ENCODE measurements at regions not wholly inside any gene's neighbourhood (a gene's known extent, or its start where the extent isn't known, plus 50 kb on each side); places are given as distances from the start of the nearest gene placed in this dataset.
"Not testable (repeated sequence)": the region's sequence is repeated elsewhere in the genome, so short reads cannot be mapped to it uniquely, and the experiment has no call there.

GRCh38 chr7:89616829-89617228 is 537.4 kb upstream of the STEAP1 start:
- not testable (repeated sequence) for H3K36me3 ChIP-seq (ENCODE audit: control insufficient read depth, insufficient read depth, low read length); H3K4me3 ChIP-seq (ENCODE audit: low read depth, low read length); H3K4me1 ChIP-seq (ENCODE audit: control insufficient read depth, insufficient read depth, low read length); H3K27me3 ChIP-seq (ENCODE audit: control insufficient read depth, insufficient read depth, low read length); H3K27ac ChIP-seq (ENCODE audit: low read depth, low read length); H3K9me3 ChIP-seq (ENCODE audit: control insufficient read depth, insufficient read depth, low read length); H3K9ac ChIP-seq (ENCODE audit: low read depth, low read length)

GRCh38 chr7:89618274-89618673 is 536.0 kb upstream of the STEAP1 start:
- Histone ChIP-seq H3K36me3 (ENCODE audit: control insufficient read depth, insufficient read depth, low read length) (no peaks in the 10 kb centered on the region), H3K9me3 (ENCODE audit: control insufficient read depth, insufficient read depth, low read length) (no peaks in the 10 kb centered on the region), H3K27ac (ENCODE audit: low read depth, low read length) (no peak overlapping the region), H3K27me3 (ENCODE audit: control insufficient read depth, insufficient read depth, low read length) (no peaks in the 10 kb centered on the region), H3K4me3 (ENCODE audit: low read depth, low read length) (no peak overlapping the region), H3K9ac (ENCODE audit: low read depth, low read length) (no peak overlapping the region), H3K4me1 (ENCODE audit: control insufficient read depth, insufficient read depth, low read length) (no peaks in the 10 kb centered on the region)

- no peaks in the 10 kb centered on the region for H3K36me3 ChIP-seq (ENCODE audit: control insufficient read depth, insufficient read depth, low read length)
- H3K27ac ChIP-seq (ENCODE audit: low read depth, low read length): no peak overlapping the region
- no peak overlapping the region for H3K9ac ChIP-seq (ENCODE audit: low read depth, low read length)
- no peaks in the 10 kb centered on the region for H3K4me1 ChIP-seq (ENCODE audit: control insufficient read depth, insufficient read depth, low read length)
- no peak overlapping the region for H3K4me3 ChIP-seq (ENCODE audit: low read depth, low read length)
- no peaks in the 10 kb centered on the region; the same call in 1 of the 2 replicates for H3K9me3 ChIP-seq (ENCODE audit: control insufficient read depth, insufficient read depth, low read length)
- H3K27me3 ChIP-seq (ENCODE audit: control insufficient read depth, insufficient read depth, low read length): no peaks in the 10 kb centered on the region
Measured at GRCh38 chr7:89621925-89622641, 532.2 kb upstream of the STEAP1 start.

GRCh38 chr7:89623018-89623672 is 531.1 kb upstream of the STEAP1 start:
- no peaks in the 10 kb centered on the region for H3K4me1 ChIP-seq (ENCODE audit: control insufficient read depth, insufficient read depth, low read length)
- no peak overlapping the region for H3K4me3 ChIP-seq (ENCODE audit: low read depth, low read length)
- H3K9me3 ChIP-seq (ENCODE audit: control insufficient read depth, insufficient read depth, low read length): no peaks in the 10 kb centered on the region; the same call in 1 of the 2 replicates
- no peaks in the 10 kb centered on the region for H3K27me3 ChIP-seq (ENCODE audit: control insufficient read depth, insufficient read depth, low read length)
- no peak overlapping the region for H3K9ac ChIP-seq (ENCODE audit: low read depth, low read length)
- no peaks in the 10 kb centered on the region for H3K36me3 ChIP-seq (ENCODE audit: control insufficient read depth, insufficient read depth, low read length)
- H3K27ac ChIP-seq (ENCODE audit: low read depth, low read length): no peak overlapping the region

- H3K4me1 ChIP-seq (ENCODE audit: control insufficient read depth, insufficient read depth, low read length); H3K36me3 ChIP-seq (ENCODE audit: control insufficient read depth, insufficient read depth, low read length); H3K27me3 ChIP-seq (ENCODE audit: control insufficient read depth, insufficient read depth, low read length); H3K9me3 ChIP-seq (ENCODE audit: control insufficient read depth, insufficient read depth, low read length); H3K9ac ChIP-seq (ENCODE audit: low read depth, low read length); H3K4me3 ChIP-seq (ENCODE audit: low read depth, low read length); H3K27ac ChIP-seq (ENCODE audit: low read depth, low read length): not testable (repeated sequence)
Measured at GRCh38 chr7:89624155-89624554, 530.1 kb upstream of the STEAP1 start.

- no peaks in the 10 kb centered on the region for H3K9me3 ChIP-seq (ENCODE audit: control insufficient read depth, insufficient read depth, low read length)
- no peaks in the 10 kb centered on the region for H3K36me3 ChIP-seq (ENCODE audit: control insufficient read depth, insufficient read depth, low read length)
- no peak overlapping the region for H3K4me3 ChIP-seq (ENCODE audit: low read depth, low read length)
- no peak overlapping the region for H3K27ac ChIP-seq (ENCODE audit: low read depth, low read length)
- no peak overlapping the region for H3K9ac ChIP-seq (ENCODE audit: low read depth, low read length)
- H3K4me1 ChIP-seq (ENCODE audit: control insufficient read depth, insufficient read depth, low read length): no peaks in the 10 kb centered on the region
- no peaks in the 10 kb centered on the region for H3K27me3 ChIP-seq (ENCODE audit: control insufficient read depth, insufficient read depth, low read length)
Measured at GRCh38 chr7:89648509-89648908, 505.8 kb upstream of the STEAP1 start.

GRCh38 chr7:89655946-89656345 is 498.3 kb upstream of the STEAP1 start:
- Histone ChIP-seq H3K4me3 (ENCODE audit: low read depth, low read length) (no peak overlapping the region), H3K4me1 (ENCODE audit: control insufficient read depth, insufficient read depth, low read length) (no peaks in the 10 kb centered on the region), H3K9ac (ENCODE audit: low read depth, low read length) (no peak overlapping the region), H3K9me3 (ENCODE audit: control insufficient read depth, insufficient read depth, low read length) (no peaks in the 10 kb centered on the region), H3K36me3 (ENCODE audit: control insufficient read depth, insufficient read depth, low read length) (no peaks in the 10 kb centered on the region), H3K27me3 (ENCODE audit: control insufficient read depth, insufficient read depth, low read length) (no peaks in the 10 kb centered on the region), H3K27ac (ENCODE audit: low read depth, low read length) (no peak overlapping the region)

GRCh38 chr7:89661876-89662275 is 492.4 kb upstream of the STEAP1 start:
- no peak overlapping the region for H3K4me3 ChIP-seq (ENCODE audit: low read depth, low read length)
- no peaks in the 10 kb centered on the region for H3K36me3 ChIP-seq (ENCODE audit: control insufficient read depth, insufficient read depth, low read length)
- no peaks in the 10 kb centered on the region for H3K27me3 ChIP-seq (ENCODE audit: control insufficient read depth, insufficient read depth, low read length)
- no peak overlapping the region for H3K9ac ChIP-seq (ENCODE audit: low read depth, low read length)
- no peaks in the 10 kb centered on the region for H3K9me3 ChIP-seq (ENCODE audit: control insufficient read depth, insufficient read depth, low read length)
- H3K27ac ChIP-seq (ENCODE audit: low read depth, low read length): no peak overlapping the region
- H3K4me1 ChIP-seq (ENCODE audit: control insufficient read depth, insufficient read depth, low read length): no peaks in the 10 kb centered on the region

GRCh38 chr7:89666136-89666835 is 488.0 kb upstream of the STEAP1 start:
- Histone ChIP-seq H3K4me1 (ENCODE audit: control insufficient read depth, insufficient read depth, low read length) (no peaks in the 10 kb centered on the region), H3K27ac (ENCODE audit: low read depth, low read length) (no peak overlapping the region), H3K36me3 (ENCODE audit: control insufficient read depth, insufficient read depth, low read length) (no peaks in the 10 kb centered on the region), H3K27me3 (ENCODE audit: control insufficient read depth, insufficient read depth, low read length) (no peaks in the 10 kb centered on the region), H3K4me3 (ENCODE audit: low read depth, low read length) (no peak overlapping the region), H3K9ac (ENCODE audit: low read depth, low read length) (no peak overlapping the region), H3K9me3 (ENCODE audit: control insufficient read depth, insufficient read depth, low read length) (no peaks in the 10 kb centered on the region)

GRCh38 chr7:89680161-89680560 is 474.1 kb upstream of the STEAP1 start:
- Histone ChIP-seq H3K27me3 (ENCODE audit: control insufficient read depth, insufficient read depth, low read length) (no peaks in the 10 kb centered on the region), H3K36me3 (ENCODE audit: control insufficient read depth, insufficient read depth, low read length) (no peaks in the 10 kb centered on the region), H3K4me1 (ENCODE audit: control insufficient read depth, insufficient read depth, low read length) (no peaks in the 10 kb centered on the region), H3K9ac (ENCODE audit: low read depth, low read length) (no peak overlapping the region), H3K27ac (ENCODE audit: low read depth, low read length) (no peak overlapping the region), H3K9me3 (ENCODE audit: control insufficient read depth, insufficient read depth, low read length) (no peaks in the 10 kb centered on the region), H3K4me3 (ENCODE audit: low read depth, low read length) (no peak overlapping the region)

GRCh38 chr7:89681448-89681847 is 472.8 kb upstream of the STEAP1 start:
- Histone ChIP-seq H3K36me3 (ENCODE audit: control insufficient read depth, insufficient read depth, low read length) (no peaks in the 10 kb centered on the region), H3K4me1 (ENCODE audit: control insufficient read depth, insufficient read depth, low read length) (no peaks in the 10 kb centered on the region), H3K4me3 (ENCODE audit: low read depth, low read length) (no peak overlapping the region), H3K9ac (ENCODE audit: low read depth, low read length) (no peak overlapping the region), H3K9me3 (ENCODE audit: control insufficient read depth, insufficient read depth, low read length) (no peaks in the 10 kb centered on the region), H3K27me3 (ENCODE audit: control insufficient read depth, insufficient read depth, low read length) (no peaks in the 10 kb centered on the region), H3K27ac (ENCODE audit: low read depth, low read length) (no peak overlapping the region)
